IMR-90 (cell line): ENCODE measurements at regions not wholly inside any gene's neighbourhood (a gene's known extent, or its start where the extent isn't known, plus 50 kb on each side); places are given as distances from the start of the nearest gene placed in this dataset.

Experiments used
- ATAC-seq: fragments of 200-7000 bp; cut with Tn5 transposase; 2 replicates; pipeline ENCODE4 v1.9.1; 2020; ENCODE audit warnings: low read depth, mild to moderate bottlenecking, moderate library complexity
- BruUV-seq: library from RNA; stranded (reverse); fragments of 400-500 nt; replicated peaks from 2 replicates; lab custom pipeline; 2021; lab: Mats Ljungman, UMichigan
- CTCF ChIA-PET: fragments of 300-600 bp; formaldehyde crosslinking; extraction: SDS; loops from one replicate; lab custom pipeline; 2021; ENCODE audit warnings: antibody characterized with exemption; lab: Yijun Ruan, JAX
- POLR2A ChIA-PET: fragments of 300-600 bp; sonication (Branson Sonifier 250); formaldehyde crosslinking; loops from one replicate; lab custom pipeline; 2022; ENCODE audit warnings: antibody characterized with exemption; ENCODE audit not compliant: unreplicated experiment; lab: Charles Lee
- DNase-seq: peaks from one replicate; pipeline ENCODE4 v3.0.0; 2013
- H2AFZ ChIP-seq: replicated peaks from 2 replicates; pipeline ENCODE3; 2013; ENCODE audit warnings: low read length, mild to moderate bottlenecking; ENCODE audit not compliant: poor library complexity
- H2AK5ac ChIP-seq: 2 replicates; pipeline ENCODE4 v1.6.1; 2013; ENCODE audit warnings: low read depth, low read length, inconsistent platforms
- H2AK9ac ChIP-seq: replicated peaks from 2 replicates; pipeline ENCODE3; 2013; ENCODE audit warnings: mild to moderate bottlenecking, low read depth, low read length, moderate library complexity; ENCODE audit not compliant: poor library complexity
- H2BK120ac ChIP-seq: 2 replicates; pipeline ENCODE4 v1.6.1; 2013; ENCODE audit warnings: low read depth, low read length, inconsistent platforms
- H2BK15ac ChIP-seq: 3 replicates; pipeline ENCODE4 v1.6.1; 2013; ENCODE audit warnings: low read depth, low read length, inconsistent platforms
- H2BK20ac ChIP-seq: 2 replicates; pipeline ENCODE4 v1.6.1; 2013; ENCODE audit warnings: low read depth, mild to moderate bottlenecking, inconsistent platforms, low read length, moderate library complexity
- H2BK5ac ChIP-seq: 2 replicates; pipeline ENCODE4 v1.6.1; 2013; ENCODE audit warnings: mild to moderate bottlenecking, low read depth, low read length, inconsistent platforms; ENCODE audit not compliant: poor library complexity, severe bottlenecking
- H3K14ac ChIP-seq: replicated peaks from 2 replicates; pipeline ENCODE4 v1.6.1; 2013; ENCODE audit warnings: low read depth, low read length, inconsistent platforms
- H3K18ac ChIP-seq: 2 replicates; pipeline ENCODE4 v1.6.1; 2013; ENCODE audit warnings: low read depth, low read length, control low read depth
- H3K23ac ChIP-seq: 2 replicates; pipeline ENCODE4 v1.6.1; 2013; ENCODE audit warnings: low read depth, low read length, inconsistent platforms
- H3K27ac ChIP-seq: 2 replicates; pipeline ENCODE4 v1.5.1; 2013; ENCODE audit warnings: mild to moderate bottlenecking, control low read depth, low read length; ENCODE audit not compliant: insufficient read depth
- H3K27me3 ChIP-seq: 2 replicates; pipeline ENCODE4 v1.6.1; 2013; ENCODE audit warnings: low read length; ENCODE audit not compliant: control insufficient read depth, insufficient read depth
- H3K36me3 ChIP-seq: 2 replicates; pipeline ENCODE4 v1.6.1; 2013; ENCODE audit warnings: low read length, mixed read lengths; ENCODE audit not compliant: control insufficient read depth, insufficient read depth
- H3K4ac ChIP-seq: 2 replicates; pipeline ENCODE4 v1.6.1; 2013; ENCODE audit warnings: low read depth, low read length, inconsistent platforms
- H3K4me1 ChIP-seq: 2 replicates; pipeline ENCODE4 v1.6.1; 2013; ENCODE audit warnings: low read length, mixed read lengths; ENCODE audit not compliant: control insufficient read depth, insufficient read depth
- H3K4me2 ChIP-seq: 2 replicates; pipeline ENCODE4 v1.6.1; 2013; ENCODE audit warnings: low read depth, mild to moderate bottlenecking, control low read depth, low read length, moderate library complexity
- H3K4me3 ChIP-seq: 2 replicates; pipeline ENCODE4 v1.5.1; 2013; ENCODE audit warnings: low read depth, mild to moderate bottlenecking, control low read depth, low read length, moderate library complexity; ENCODE audit not compliant: insufficient read depth
- H3K56ac ChIP-seq: 2 replicates; pipeline ENCODE4 v1.6.1; 2013; ENCODE audit warnings: low read length, inconsistent platforms; ENCODE audit not compliant: insufficient read depth; ENCODE audit errors: extremely low read depth
- H3K79me1 ChIP-seq, 2 experiments: 2 replicates each; pipeline ENCODE4 v1.6.1; 2013; ENCODE audit warnings: low read length in 2 of 2, inconsistent platforms in 1 of 2, low read depth in 1 of 2
- H3K9ac ChIP-seq: 2 replicates; pipeline ENCODE4 v1.6.1; 2013; ENCODE audit warnings: low read depth, low read length, control low read depth
- H3K9me1 ChIP-seq: 2 replicates; pipeline ENCODE4 v1.6.1; 2013; ENCODE audit warnings: low read length, inconsistent platforms; ENCODE audit not compliant: insufficient read depth
- H3K9me3 ChIP-seq: 2 replicates; pipeline ENCODE4 v1.6.1; 2013; ENCODE audit warnings: low read length; ENCODE audit not compliant: control insufficient read depth, insufficient read depth
- H4K20me1 ChIP-seq: 2 replicates; pipeline ENCODE4 v1.6.1; 2013; ENCODE audit warnings: low read length, inconsistent platforms; ENCODE audit not compliant: insufficient read depth
- H4K5ac ChIP-seq: 2 replicates; pipeline ENCODE4 v1.6.1; 2013; ENCODE audit warnings: mild to moderate bottlenecking, low read depth, low read length, control low read depth
- H4K8ac ChIP-seq, 2 experiments: 2 replicates each; pipeline ENCODE4 v1.6.1; 2013; ENCODE audit warnings: low read depth in 2 of 2, low read length in 2 of 2, control low read depth in 1 of 2, inconsistent platforms in 1 of 2
- H4K91ac ChIP-seq: 2 replicates; pipeline ENCODE4 v1.6.1; 2013; ENCODE audit warnings: low read depth, low read length, inconsistent platforms; ENCODE audit not compliant: insufficient read depth
- CEBPB ChIP-seq: IDR thresholded peaks from 2 replicates; pipeline ENCODE4 v1.6.1; 2012; ENCODE audit warnings: low read depth, low read length, improper control_type of control experiment
- CTCF ChIP-seq: conservative IDR thresholded peaks from 2 replicates; pipeline ENCODE4 v1.5.1; 2012; ENCODE audit warnings: mild to moderate bottlenecking, low read depth, low read length, improper control_type of control experiment
- MAZ ChIP-seq: IDR thresholded peaks from 2 replicates; pipeline ENCODE4 v1.6.1; 2012; ENCODE audit warnings: low read depth, mild to moderate bottlenecking, low read length, improper control_type of control experiment, moderate library complexity, borderline replicate concordance
- RCOR1 ChIP-seq: IDR thresholded peaks from 2 replicates; pipeline ENCODE4 v1.6.1; 2012; ENCODE audit warnings: mild to moderate bottlenecking, low read length, improper control_type of control experiment; ENCODE audit not compliant: insufficient replicate concordance
- WGBS, 2 experiments: methylation state at CpG; one replicate each; pipeline versions ENCODE4 v1.1.5 to v1.1.7; 2013; ENCODE audit warnings: missing lambda C conversion rate in 2 of 2; ENCODE audit not compliant: insufficient read length in 1 of 2; ENCODE audit errors: extremely low coverage in 2 of 2; 5-methylcytosine and 5-hydroxymethylcytosine counted together
- dilution Hi-C: fragments of 300-500 bp; cut with HindIII; formaldehyde crosslinking; loops from one replicate; pipeline ENCODE4 v1.14.3; 2018; ENCODE audit warnings: low sequenced_read_pairs; ENCODE audit not compliant: unreplicated experiment
- in situ Hi-C: fragments of 300-500 bp; cut with MboI; formaldehyde crosslinking; loops from 3 replicates; pipeline ENCODE4 v1.14.3; 2019; ENCODE audit warnings: low sequenced_read_pairs, inconsistent platforms, mixed read lengths
- intact Hi-C: fragments of 100-400 bp; cut with micrococcal nuclease; formaldehyde crosslinking; loops from 2 replicates; pipeline ENCODE4 v1.10.0; 2022

GRCh38 chr2:217010173-217010572 is 150.3 kb upstream of the TNP1 start:
- H3K56ac ChIP-seq = no peak overlapping the region
- H3K23ac ChIP-seq = no peak overlapping the region
- H3K9me3 ChIP-seq = no peaks in the 10 kb centered on the region
- no peak overlapping the region; the same call in none of the 2 replicates for H3K14ac ChIP-seq
- no peak overlapping the region for H3K4me3 ChIP-seq
- H3K27ac ChIP-seq = no peak overlapping the region
- no peak overlapping the region for H3K9ac ChIP-seq
- H3K79me1 ChIP-seq = no peaks in the 10 kb centered on the region
- peak overlapping the region; percentile 33; the same call in 1 of the 2 replicates for H2AK5ac ChIP-seq
- no peak overlapping the region for H2BK5ac ChIP-seq
- H2AFZ ChIP-seq = no peak overlapping the region
- no peak overlapping the region; the same call in 1 of the 2 replicates for H4K5ac ChIP-seq
- no CpG with 5 or more reads among the region's 3 CpGs for WGBS, 2 experiments
- no peak overlapping the region for H2BK20ac ChIP-seq
- H3K18ac ChIP-seq = no peak overlapping the region
- H3K27me3 ChIP-seq = peaks cover 2% of the 10 kb centered on the region; the same call in 1 of the 2 replicates
- H3K4ac ChIP-seq = 0 out of 2 replicates have a peak overlapping the region, but pooled peaks have one; percentile 30
- no peak for TF ChIP-seq CTCF
- TF ChIP-seq RCOR1 = no peak
- peak; percentile 16; the same call in 1 of the 2 replicates for TF ChIP-seq CEBPB
- TF ChIP-seq MAZ = no peak
- CTCF ChIA-PET = no interaction called here
- no peaks in the 10 kb centered on the region for H4K20me1 ChIP-seq
- POLR2A ChIA-PET = no interaction called here
- DNase-seq (peak; percentile 13), ATAC-seq (no peak; the same call in 1 of the 2 replicates)
- H3K4me1 ChIP-seq = peaks cover 3% of the 10 kb centered on the region; the same call in 1 of the 2 replicates
- H4K8ac ChIP-seq = no peak overlapping the region
- H2BK120ac ChIP-seq = no peak overlapping the region
- peak overlapping the region; percentile 38 for H2AK9ac ChIP-seq
- no peak overlapping the region for H3K4me2 ChIP-seq
- intact Hi-C loops = no loop called here
- H4K91ac ChIP-seq = no peak overlapping the region
- no TSS peak for BruUV-seq
- H3K36me3 ChIP-seq = no peaks in the 10 kb centered on the region
- in situ Hi-C loops = no loop called here
- no peaks in the 10 kb centered on the region for H3K9me1 ChIP-seq
- H2BK15ac ChIP-seq = no peak overlapping the region
- dilution Hi-C loops = no loop called here
